ENCODE measurements at regions not wholly inside any gene's neighbourhood (a gene's known extent, or its start where the extent isn't known, plus 50 kb on each side); places are given as distances from the start of the nearest gene placed in this dataset.

DNA sequence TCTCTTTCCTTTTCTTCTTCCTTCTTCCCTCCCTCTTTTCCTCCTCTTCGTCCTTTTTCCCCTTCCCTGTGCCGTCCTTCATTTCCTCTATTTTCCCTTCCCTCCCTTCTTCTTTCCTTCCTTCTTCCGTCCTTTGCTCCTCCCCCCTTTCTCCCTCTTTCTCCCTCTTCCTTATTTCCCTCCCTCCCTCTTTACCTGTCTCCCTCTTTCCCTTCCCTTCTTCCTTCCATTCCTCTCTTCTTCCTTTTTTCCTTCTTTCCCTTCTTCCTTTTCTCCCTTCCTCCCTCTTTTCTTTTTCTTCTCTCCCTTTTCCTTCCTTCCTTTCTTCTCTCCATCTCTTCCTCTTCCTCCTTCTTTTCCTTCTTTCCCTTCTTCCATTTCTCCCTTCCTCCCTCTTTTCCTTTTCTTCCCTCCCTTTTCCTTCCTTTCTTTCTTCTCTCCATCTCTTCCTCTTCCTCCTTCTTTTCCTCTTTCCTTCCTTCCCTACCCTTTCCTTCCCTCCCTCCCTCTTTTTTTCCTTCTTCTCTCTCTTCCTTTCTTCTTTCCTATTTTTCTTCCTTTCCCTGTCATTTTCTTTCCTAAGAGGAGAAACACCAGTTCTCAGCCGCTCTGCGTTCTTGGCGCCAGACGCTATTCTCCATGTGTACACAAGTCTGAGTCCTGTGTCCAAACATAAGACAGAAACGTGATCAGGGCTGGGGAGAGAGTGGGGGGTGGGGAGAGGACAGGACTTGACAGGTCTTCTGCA is 597.1 kb downstream of the MID1IP1 start:
- TF ChIP-seq CTCF (conservative IDR thresholded peaks at IDR 0.05; ENCODE audit: low read depth, low read length) = no peak
- TF ChIP-seq EZH2 (IDR thresholded peaks at IDR 0.05; ENCODE audit: low read length, unreplicated experiment) = no peak
- no peak for TF ChIP-seq EZH2phosphoT487 (IDR thresholded peaks at IDR 0.05; ENCODE audit: borderline replicate concordance, low read length)
